ENCODE measurements at regions not wholly inside any gene's neighbourhood (a gene's known extent, or its start where the extent isn't known, plus 50 kb on each side); places are given as distances from the start of the nearest gene placed in this dataset.

- Mint-ChIP-seq H3K4me1 (no peaks in the 10 kb centered on the region), H3K9me3 (no peaks in the 10 kb centered on the region), H3K27ac (ENCODE audit: low read depth) (no peak overlapping the region), H3K4me3 (no peak overlapping the region), H3K36me3 (ENCODE audit: insufficient read depth) (no peaks in the 10 kb centered on the region), H3K27me3 (peaks cover 67% of the 10 kb centered on the region)
- DNase-seq (ENCODE audit: low spot score in 2 of 2) (no peak), ATAC-seq (replicated peaks; ENCODE audit: extremely low read depth, poor library complexity, severe bottlenecking) (no peak)
Measured at GRCh38 chr6:3634280-3634816, 117.2 kb downstream of the PXDC1 start.

DNA sequence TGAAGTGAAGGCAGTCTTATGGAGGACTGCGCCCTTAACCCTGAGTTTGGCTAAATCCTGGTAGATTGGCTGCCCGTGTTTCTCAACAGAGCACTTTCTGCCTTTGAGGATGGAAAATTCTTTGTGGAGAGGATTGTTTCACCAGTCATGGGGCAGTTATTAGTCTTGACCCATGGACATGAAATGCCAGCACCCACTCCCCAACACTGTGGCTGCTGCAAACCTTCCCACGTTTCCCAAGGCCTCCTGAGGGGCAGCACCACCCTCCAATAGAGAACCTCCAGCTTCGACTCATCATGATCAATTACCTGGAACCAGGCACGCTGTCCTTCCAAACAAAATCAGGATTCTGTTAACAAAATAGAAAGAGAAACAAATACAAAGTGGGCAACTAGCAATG lies 117.8 kb downstream of the PXDC1 start:
- Mint-ChIP-seq H3K9me3 (no peaks in the 10 kb centered on the region), H3K36me3 (ENCODE audit: insufficient read depth) (no peaks in the 10 kb centered on the region), H3K27me3 (peaks cover 67% of the 10 kb centered on the region), H3K27ac (ENCODE audit: low read depth) (no peak overlapping the region), H3K4me1 (no peaks in the 10 kb centered on the region), H3K4me3 (no peak overlapping the region)
- DNase-seq (ENCODE audit: low spot score in 2 of 2), result no peak
- no peak for ATAC-seq (replicated peaks; ENCODE audit: extremely low read depth, poor library complexity, severe bottlenecking)

- DNase-seq (ENCODE audit: low spot score in 2 of 2), result no peak
- H3K4me3 Mint-ChIP-seq, result no peak overlapping the region
- no peaks in the 10 kb centered on the region for H3K36me3 Mint-ChIP-seq (ENCODE audit: insufficient read depth)
Measured at GRCh38 chr6:3631877-3632276, 119.6 kb downstream of the PXDC1 start.

DNA sequence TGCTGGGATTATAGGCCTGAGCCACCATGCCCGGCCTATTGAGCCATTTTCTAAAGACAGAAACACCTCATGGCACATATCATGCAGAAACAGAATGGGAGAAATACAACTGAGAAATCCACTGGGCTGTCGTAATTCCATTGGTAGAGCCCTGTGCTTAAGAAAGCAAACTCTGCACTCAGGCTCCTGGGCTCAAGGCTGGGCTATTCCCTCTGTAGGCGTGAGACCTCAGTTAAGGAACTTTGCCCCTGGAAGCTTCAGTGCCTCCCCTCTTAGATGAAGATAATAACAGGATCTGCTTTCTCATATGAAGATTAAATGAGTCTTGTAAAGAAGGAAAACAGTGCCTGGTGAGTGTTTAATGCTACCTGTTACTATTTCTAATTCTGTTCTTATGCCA lies 120.3 kb downstream of the PXDC1 start:
- no peaks in the 10 kb centered on the region for H3K9me3 Mint-ChIP-seq
- no peak overlapping the region for H3K4me3 Mint-ChIP-seq
- no peaks in the 10 kb centered on the region for H3K4me1 Mint-ChIP-seq
- H3K27ac Mint-ChIP-seq (ENCODE audit: low read depth), result no peak overlapping the region
- DNase-seq (ENCODE audit: low spot score in 2 of 2) (no peak), ATAC-seq (replicated peaks; ENCODE audit: extremely low read depth, poor library complexity, severe bottlenecking) (no peak)
- H3K27me3 Mint-ChIP-seq, result peaks cover 65% of the 10 kb centered on the region
- no peaks in the 10 kb centered on the region for H3K36me3 Mint-ChIP-seq (ENCODE audit: insufficient read depth)

More at GRCh38 chr6:3631877-3632276, 119.6 kb downstream of the PXDC1 start:
- Mint-ChIP-seq H3K9me3 (no peaks in the 10 kb centered on the region), H3K27ac (ENCODE audit: low read depth) (no peak overlapping the region), H3K27me3 (peaks cover 67% of the 10 kb centered on the region), H3K4me1 (no peaks in the 10 kb centered on the region)
- no peak for ATAC-seq (replicated peaks; ENCODE audit: extremely low read depth, poor library complexity, severe bottlenecking)

DNA sequence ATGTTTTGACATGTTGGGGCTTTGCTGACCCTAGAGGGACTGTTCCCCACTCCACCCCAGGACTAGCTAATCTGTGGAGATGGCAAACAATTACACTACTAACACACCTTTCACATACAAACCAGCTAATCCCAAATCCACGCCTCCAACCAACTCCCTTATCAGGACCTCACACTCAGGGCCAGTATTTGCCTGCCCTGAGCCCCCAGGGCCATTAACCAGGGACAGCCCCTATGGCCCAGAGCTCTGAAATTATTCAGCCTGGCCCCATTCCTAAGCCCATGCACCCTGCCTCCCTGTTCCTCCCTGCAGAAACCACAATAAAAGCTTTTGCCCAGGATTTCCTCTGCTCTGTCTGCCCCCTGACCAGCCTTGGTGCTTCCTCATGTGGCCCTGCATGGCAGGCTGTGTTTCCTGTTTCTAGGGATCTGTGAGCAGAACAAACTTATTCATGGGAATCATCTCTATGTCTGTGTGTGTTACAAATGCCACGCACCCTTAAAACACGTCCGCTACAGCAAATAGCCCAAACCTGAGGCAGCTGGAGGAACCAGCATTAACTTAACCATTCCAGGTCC lies 121.2 kb downstream of the PXDC1 start:
- Mint-ChIP-seq H3K4me1 (no peaks in the 10 kb centered on the region), H3K27me3 (peaks cover 67% of the 10 kb centered on the region), H3K4me3 (no peak overlapping the region), H3K27ac (ENCODE audit: low read depth) (no peak overlapping the region), H3K36me3 (ENCODE audit: insufficient read depth) (no peaks in the 10 kb centered on the region), H3K9me3 (no peaks in the 10 kb centered on the region)
- ATAC-seq (replicated peaks; ENCODE audit: extremely low read depth, poor library complexity, severe bottlenecking) (no peak), DNase-seq (ENCODE audit: low spot score in 2 of 2) (no peak)

DNA sequence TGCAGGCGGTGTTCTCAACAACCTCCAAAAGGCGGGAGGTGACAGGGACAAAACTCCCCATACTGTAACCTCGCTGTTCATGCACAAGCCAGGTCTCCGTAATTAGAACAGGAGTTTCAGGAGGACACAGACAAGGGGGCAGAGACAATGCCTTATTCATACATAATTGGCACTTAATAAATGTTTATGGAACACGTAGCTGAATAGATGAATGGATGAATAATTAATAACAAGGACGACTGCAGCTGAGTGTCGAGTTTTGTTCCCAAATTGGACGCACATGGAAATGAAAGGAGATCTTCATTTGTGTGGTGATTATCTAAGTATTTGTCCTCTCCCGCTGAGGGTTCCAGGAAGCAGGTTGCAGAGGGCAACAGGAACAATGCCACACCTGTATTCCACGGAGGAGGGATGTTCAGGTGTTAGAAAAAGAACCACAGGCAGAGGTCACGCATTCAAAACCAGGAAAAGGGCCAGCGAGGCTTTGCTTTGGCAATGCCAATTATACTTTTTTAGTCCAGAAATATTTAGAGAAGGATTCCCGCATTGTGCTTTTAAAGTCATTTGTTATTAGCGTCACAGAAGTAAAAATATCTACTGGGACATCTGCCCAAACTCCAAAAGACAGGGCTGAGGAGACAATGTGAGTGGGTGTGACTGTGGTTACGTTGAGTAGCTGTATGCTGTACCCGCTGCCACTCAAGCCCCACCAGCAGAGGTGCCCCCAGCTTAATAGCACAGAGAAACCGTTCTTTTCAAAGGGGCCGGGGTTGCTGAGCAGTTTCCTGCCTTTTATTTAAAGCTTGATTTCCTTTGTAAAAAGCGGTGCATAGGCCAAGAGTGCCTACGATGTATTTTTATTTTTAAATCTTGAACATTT lies 123.3 kb downstream of the PXDC1 start:
- ATAC-seq (replicated peaks; ENCODE audit: extremely low read depth, poor library complexity, severe bottlenecking), result no peak
- no peak for DNase-seq (ENCODE audit: low spot score in 2 of 2)
- Mint-ChIP-seq H3K27me3 (peaks cover 77% of the 10 kb centered on the region), H3K36me3 (ENCODE audit: insufficient read depth) (no peaks in the 10 kb centered on the region), H3K4me1 (peaks cover 5% of the 10 kb centered on the region), H3K27ac (ENCODE audit: low read depth) (no peak overlapping the region), H3K4me3 (no peak overlapping the region), H3K9me3 (no peaks in the 10 kb centered on the region)

- ATAC-seq (replicated peaks; ENCODE audit: extremely low read depth, poor library complexity, severe bottlenecking), result no peak
- peaks cover 82% of the 10 kb centered on the region for H3K27me3 Mint-ChIP-seq
Measured at GRCh38 chr6:3627501-3627900, 124.0 kb downstream of the PXDC1 start.

GRCh38 chr6:3625980-3626563 lies 125.4 kb downstream of the PXDC1 start:
- DNase-seq (ENCODE audit: low spot score in 2 of 2), result no peak
- Mint-ChIP-seq H3K9me3 (no peaks in the 10 kb centered on the region), H3K4me3 (no peak overlapping the region), H3K4me1 (peaks cover 5% of the 10 kb centered on the region), H3K27me3 (peaks cover 86% of the 10 kb centered on the region), H3K36me3 (ENCODE audit: insufficient read depth) (no peaks in the 10 kb centered on the region), H3K27ac (ENCODE audit: low read depth) (no peak overlapping the region)
- no peak for ATAC-seq (replicated peaks; ENCODE audit: extremely low read depth, poor library complexity, severe bottlenecking)

More at GRCh38 chr6:3627501-3627900, 124.0 kb downstream of the PXDC1 start:
- Mint-ChIP-seq H3K9me3 (no peaks in the 10 kb centered on the region), H3K4me1 (peaks cover 5% of the 10 kb centered on the region), H3K27ac (ENCODE audit: low read depth) (no peak overlapping the region), H3K4me3 (no peak overlapping the region), H3K36me3 (ENCODE audit: insufficient read depth) (no peaks in the 10 kb centered on the region)
- no peak for DNase-seq (ENCODE audit: low spot score in 2 of 2)

DNA sequence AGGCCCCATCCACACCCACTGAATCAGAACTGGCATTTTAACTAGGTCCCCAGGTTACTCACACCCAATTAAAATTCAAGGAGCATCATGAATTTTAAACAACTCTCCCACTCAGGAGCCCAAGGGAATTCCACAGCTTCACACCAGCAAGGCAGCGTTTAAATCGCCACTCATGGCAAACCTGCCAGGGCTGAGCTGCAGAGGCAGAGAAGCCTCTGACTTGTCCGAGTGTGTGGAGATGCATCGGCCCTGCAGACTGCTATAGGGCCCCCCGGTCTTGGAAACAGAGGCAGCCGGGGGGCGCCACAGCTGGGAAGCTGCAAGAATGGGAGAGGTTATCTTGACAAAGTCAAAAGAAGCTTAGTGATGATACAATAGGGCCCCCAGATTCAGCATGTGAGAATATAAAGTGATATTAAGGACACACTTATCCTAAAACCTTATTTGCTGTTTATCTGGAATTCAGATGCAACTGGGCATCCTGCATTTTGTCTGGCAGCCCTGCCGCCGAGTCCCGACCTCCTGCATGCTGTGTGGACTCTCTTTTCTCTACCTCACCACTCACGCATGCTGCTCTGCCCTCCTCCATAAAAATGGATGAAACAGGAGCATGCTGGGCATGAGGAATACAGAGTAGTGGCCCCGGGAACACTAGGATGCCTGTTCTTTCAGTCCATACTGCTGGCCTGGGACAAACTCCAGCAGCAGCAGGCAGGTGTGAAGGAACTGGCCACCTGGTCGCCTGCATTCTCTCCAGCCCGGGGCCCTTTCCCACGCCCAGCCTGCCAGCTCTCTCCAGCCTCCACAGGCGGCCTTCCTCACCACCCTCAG lies 126.1 kb downstream of the PXDC1 start:
- no peaks in the 10 kb centered on the region for H3K9me3 Mint-ChIP-seq
- no peak for DNase-seq (ENCODE audit: low spot score in 2 of 2)
- no peak for ATAC-seq (replicated peaks; ENCODE audit: extremely low read depth, poor library complexity, severe bottlenecking)
- peaks cover 5% of the 10 kb centered on the region for H3K4me1 Mint-ChIP-seq
- H3K27ac Mint-ChIP-seq (ENCODE audit: low read depth), result no peak overlapping the region
- no peak overlapping the region for H3K4me3 Mint-ChIP-seq
- peaks cover 79% of the 10 kb centered on the region for H3K27me3 Mint-ChIP-seq
- H3K36me3 Mint-ChIP-seq (ENCODE audit: insufficient read depth), result no peaks in the 10 kb centered on the region

- Mint-ChIP-seq H3K4me3 (no peak overlapping the region), H3K36me3 (ENCODE audit: insufficient read depth) (no peaks in the 10 kb centered on the region), H3K4me1 (peaks cover 5% of the 10 kb centered on the region), H3K27ac (ENCODE audit: low read depth) (no peak overlapping the region), H3K9me3 (no peaks in the 10 kb centered on the region), H3K27me3 (peaks cover 70% of the 10 kb centered on the region)
- DNase-seq (ENCODE audit: low spot score in 2 of 2), result no peak
- no peak for ATAC-seq (replicated peaks; ENCODE audit: extremely low read depth, poor library complexity, severe bottlenecking)
Measured at GRCh38 chr6:3624250-3625136, 127.0 kb downstream of the PXDC1 start.

DNA sequence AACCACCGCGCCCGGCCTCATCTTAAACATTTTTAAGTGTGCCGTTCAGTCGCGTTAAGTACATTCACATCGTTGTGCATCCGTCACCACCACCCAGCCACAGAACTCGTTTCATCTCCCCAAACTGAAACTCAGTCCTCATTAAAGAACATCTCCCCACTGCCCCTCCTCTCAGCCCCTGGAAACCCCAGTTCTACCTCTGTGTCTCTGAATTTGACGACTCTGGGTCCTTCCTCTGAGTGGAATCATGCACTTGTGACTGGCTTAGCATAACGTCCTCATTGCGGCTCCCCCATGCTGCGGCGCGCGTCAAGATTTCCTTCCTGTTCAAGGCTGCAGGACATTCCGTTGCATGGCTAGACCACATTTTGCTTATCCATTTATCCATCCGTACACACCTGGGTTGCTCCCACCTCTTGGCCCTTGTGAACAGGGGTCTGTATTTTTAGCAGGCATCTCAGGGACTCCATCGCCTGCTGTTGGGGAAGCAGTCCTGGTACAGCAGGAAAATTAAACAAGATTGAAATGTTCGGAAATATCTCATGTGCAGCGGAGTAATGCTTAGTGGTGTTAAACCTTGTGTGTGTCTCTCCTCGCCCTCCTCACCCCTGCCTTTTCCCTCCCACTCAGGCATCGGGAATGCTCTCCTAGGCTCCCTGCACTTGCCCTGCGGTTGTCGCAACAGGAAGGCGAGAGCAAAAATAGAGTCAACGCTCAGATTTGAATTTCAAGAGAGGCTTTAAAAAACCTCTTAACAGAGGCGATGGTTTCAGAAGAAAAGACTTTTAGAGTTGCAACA lies 127.9 kb downstream of the PXDC1 start:
- no peak for ATAC-seq (replicated peaks; ENCODE audit: extremely low read depth, poor library complexity, severe bottlenecking)
- DNase-seq (ENCODE audit: low spot score in 2 of 2), result no peak
- Mint-ChIP-seq H3K9me3 (no peaks in the 10 kb centered on the region), H3K36me3 (ENCODE audit: insufficient read depth) (no peaks in the 10 kb centered on the region), H3K4me3 (no peak overlapping the region), H3K4me1 (peaks cover 5% of the 10 kb centered on the region), H3K27ac (ENCODE audit: low read depth) (no peak overlapping the region), H3K27me3 (peaks cover 62% of the 10 kb centered on the region)

All from central memory CD8-positive, alpha-beta T cell (primary cell).